CD4-positive, CD25-positive, alpha-beta regulatory T cell (primary cell): ENCODE measurements at regions not wholly inside any gene's neighbourhood (a gene's known extent, or its start where the extent isn't known, plus 50 kb on each side); places are given as distances from the start of the nearest gene placed in this dataset.

Experiments used
- ATAC-seq, 2 donors: fragments of 150-1000 bp; cut with Tn5 transposase; one replicate each; pipeline ENCODE4 v1.10.0; 2021; ENCODE audit warnings: low read depth in 2 of 2, moderate number of reproducible peaks in 2 of 2, moderate library complexity in 1 of 2
- DNase-seq, 3 donors: peaks; one replicate each; pipeline versions ENCODE4 v3.0.0 to v3.0.0-alpha.2; 2012 to 2022; ENCODE audit warnings: mixed read lengths in 1 of 3
- H3K27ac ChIP-seq: one replicate; pipeline ENCODE4 v1.7.0; 2013; ENCODE audit warnings: mild to moderate bottlenecking, low read length; ENCODE audit not compliant: insufficient read depth, poor library complexity, severe bottlenecking
- H3K27me3 ChIP-seq: one replicate; pipeline ENCODE4 v1.7.0; 2013; ENCODE audit warnings: low read length; ENCODE audit not compliant: control insufficient read depth, insufficient read depth
- H3K36me3 ChIP-seq: one replicate; pipeline ENCODE4 v1.7.0; 2013; ENCODE audit warnings: mild to moderate bottlenecking, low read length, moderate library complexity; ENCODE audit not compliant: control insufficient read depth, insufficient read depth
- H3K4me1 ChIP-seq: 2 replicates; pipeline ENCODE4 v1.7.0; 2013; ENCODE audit warnings: mild to moderate bottlenecking, low read length; ENCODE audit not compliant: insufficient read depth, control insufficient read depth, poor library complexity, severe bottlenecking
- H3K4me3 ChIP-seq: one replicate; pipeline ENCODE4 v1.7.0; 2013; ENCODE audit warnings: low read depth, mild to moderate bottlenecking, low read length, moderate library complexity
- H3K9me3 ChIP-seq, 2 experiments: 1 replicate in 1 of 2; 2 replicates in 1 of 2; pipeline ENCODE4 v1.7.0; 2013; ENCODE audit warnings: low read length in 2 of 2, mild to moderate bottlenecking in 1 of 2, moderate library complexity in 1 of 2; ENCODE audit not compliant: control insufficient read depth in 2 of 2
- H3K27ac Mint-ChIP-seq, 3 donors: one replicate each; pipeline ENCODE4 v1.8.0; 2020 to 2022; ENCODE audit warnings: mild to moderate bottlenecking in 3 of 3, mixed read lengths in 3 of 3, moderate library complexity in 2 of 3
- H3K27me3 Mint-ChIP-seq: one replicate; pipeline ENCODE4 v1.8.0; 2022; ENCODE audit warnings: mild to moderate bottlenecking, mixed read lengths
- H3K36me3 Mint-ChIP-seq: one replicate; pipeline ENCODE4 v1.8.0; 2020; ENCODE audit warnings: mixed read lengths
- H3K4me1 Mint-ChIP-seq, 4 donors: one replicate each; pipeline ENCODE4 v1.8.0; 2020 to 2022; ENCODE audit warnings: mixed read lengths in 4 of 4, mild to moderate bottlenecking in 1 of 4
- H3K4me3 Mint-ChIP-seq, 4 donors: one replicate each; pipeline ENCODE4 v1.8.0; 2020 to 2022; ENCODE audit warnings: mild to moderate bottlenecking in 4 of 4, mixed read lengths in 4 of 4, moderate library complexity in 3 of 4
- H3K9me3 Mint-ChIP-seq, 7 donors: one replicate each; pipeline ENCODE4 v1.8.0; 2020 to 2022; ENCODE audit warnings: mixed read lengths in 7 of 7, mild to moderate bottlenecking in 3 of 7, moderate library complexity in 2 of 7

GRCh38 chr2:123080331-123080730 is 944.8 kb upstream of the CNTNAP5 start:
- Mint-ChIP-seq H3K4me3 (no peak overlapping the region), H3K27ac (no peak overlapping the region)
- no peaks in the 10 kb centered on the region for H3K4me1 ChIP-seq

GRCh38 chr2:123085484-123085883 is 939.6 kb upstream of the CNTNAP5 start:
- H3K4me3 ChIP-seq = no peak overlapping the region
- ATAC-seq (no peak), DNase-seq (no peak)
- H3K9me3 Mint-ChIP-seq = peaks cover 0 to 11% (median 4%) of the 10 kb centered on the region in 7 donors
- H3K36me3 ChIP-seq = no peaks in the 10 kb centered on the region
- no peaks in the 10 kb centered on the region for H3K9me3 ChIP-seq
- H3K4me1 Mint-ChIP-seq = no peaks in the 10 kb centered on the region
- H3K27me3 Mint-ChIP-seq = no peaks in the 10 kb centered on the region
- no peaks in the 10 kb centered on the region for H3K4me1 ChIP-seq
- no peak overlapping the region for H3K27ac Mint-ChIP-seq
- H3K27me3 ChIP-seq = no peaks in the 10 kb centered on the region
- no peak overlapping the region for H3K27ac ChIP-seq
- H3K36me3 Mint-ChIP-seq = no peaks in the 10 kb centered on the region
- H3K4me3 Mint-ChIP-seq = no peak overlapping the region

More at GRCh38 chr2:123080331-123080730, 944.8 kb upstream of the CNTNAP5 start:
- no peak for DNase-seq
- no peak overlapping the region for H3K27ac ChIP-seq
- no peaks in the 10 kb centered on the region for H3K36me3 Mint-ChIP-seq
- H3K4me3 ChIP-seq = no peak overlapping the region
- H3K4me1 Mint-ChIP-seq = no peaks in the 10 kb centered on the region
- no peaks in the 10 kb centered on the region for H3K27me3 ChIP-seq
- no peaks in the 10 kb centered on the region for H3K9me3 ChIP-seq
- H3K9me3 Mint-ChIP-seq = peaks cover 0 to 22% (median 5%) of the 10 kb centered on the region in 7 donors
- no peaks in the 10 kb centered on the region for H3K36me3 ChIP-seq
- ATAC-seq = no peak
- no peaks in the 10 kb centered on the region for H3K27me3 Mint-ChIP-seq

GRCh38 chr2:123086613-123087385 is 938.3 kb upstream of the CNTNAP5 start:
- Mint-ChIP-seq H3K4me1 (no peaks in the 10 kb centered on the region), H3K36me3 (no peaks in the 10 kb centered on the region)

GRCh38 chr2:123091471-123091870 is 933.6 kb upstream of the CNTNAP5 start:
- ATAC-seq = no peak

More at GRCh38 chr2:123086613-123087385, 938.3 kb upstream of the CNTNAP5 start:
- H3K27ac Mint-ChIP-seq = no peak overlapping the region
- Histone ChIP-seq H3K4me3 (no peak overlapping the region), H3K9me3 (no peaks in the 10 kb centered on the region), H3K27ac (no peak overlapping the region), H3K36me3 (no peaks in the 10 kb centered on the region), H3K27me3 (no peaks in the 10 kb centered on the region), H3K4me1 (no peaks in the 10 kb centered on the region)
- no peak for DNase-seq
- peaks cover 0 to 10% (median 6%) of the 10 kb centered on the region in 7 donors for H3K9me3 Mint-ChIP-seq
- H3K4me3 Mint-ChIP-seq = no peak overlapping the region
- no peak for ATAC-seq
- H3K27me3 Mint-ChIP-seq = no peaks in the 10 kb centered on the region

GRCh38 chr2:123093199-123093598 is 931.9 kb upstream of the CNTNAP5 start:
- H3K4me1 Mint-ChIP-seq = no peaks in the 10 kb centered on the region
- no peak for DNase-seq
- Histone ChIP-seq H3K4me3 (no peak overlapping the region), H3K9me3 (peaks cover 4 to 9% of the 10 kb centered on the region in 2 experiments), H3K27ac (no peak overlapping the region), H3K36me3 (no peaks in the 10 kb centered on the region), H3K4me1 (no peaks in the 10 kb centered on the region), H3K27me3 (no peaks in the 10 kb centered on the region)
- no peaks in the 10 kb centered on the region for H3K36me3 Mint-ChIP-seq
- H3K27ac Mint-ChIP-seq = no peak overlapping the region
- H3K27me3 Mint-ChIP-seq = no peaks in the 10 kb centered on the region
- no peak for ATAC-seq
- no peak overlapping the region for H3K4me3 Mint-ChIP-seq
- H3K9me3 Mint-ChIP-seq = peaks cover 0 to 8% (median 4%) of the 10 kb centered on the region in 7 donors

More at GRCh38 chr2:123091471-123091870, 933.6 kb upstream of the CNTNAP5 start:
- Mint-ChIP-seq H3K4me3 (no peak overlapping the region), H3K27me3 (no peaks in the 10 kb centered on the region), H3K4me1 (no peaks in the 10 kb centered on the region), H3K27ac (no peak overlapping the region), H3K9me3 (peaks cover 0 to 7% (median 5%) of the 10 kb centered on the region in 7 donors), H3K36me3 (no peaks in the 10 kb centered on the region)
- H3K4me1 ChIP-seq = no peaks in the 10 kb centered on the region
- no peak overlapping the region for H3K4me3 ChIP-seq
- DNase-seq = no peak
- no peak overlapping the region for H3K27ac ChIP-seq
- peaks cover 2 to 9% of the 10 kb centered on the region in 2 experiments for H3K9me3 ChIP-seq
- H3K36me3 ChIP-seq = no peaks in the 10 kb centered on the region
- no peaks in the 10 kb centered on the region for H3K27me3 ChIP-seq

- H3K36me3 Mint-ChIP-seq = no peaks in the 10 kb centered on the region
- no peak overlapping the region for H3K4me3 Mint-ChIP-seq
- H3K4me1 Mint-ChIP-seq = no peaks in the 10 kb centered on the region
- no peaks in the 10 kb centered on the region for H3K36me3 ChIP-seq
- peaks cover 8 to 9% of the 10 kb centered on the region in 2 experiments for H3K9me3 ChIP-seq
- H3K27ac Mint-ChIP-seq = no peak overlapping the region
- H3K4me1 ChIP-seq = no peaks in the 10 kb centered on the region
- peaks cover 0 to 11% (median 4%) of the 10 kb centered on the region in 7 donors for H3K9me3 Mint-ChIP-seq
- H3K27me3 ChIP-seq = no peaks in the 10 kb centered on the region
- ATAC-seq = no peak
- no peaks in the 10 kb centered on the region for H3K27me3 Mint-ChIP-seq
- H3K4me3 ChIP-seq = no peak overlapping the region
- DNase-seq = no peak
- no peak overlapping the region for H3K27ac ChIP-seq
These were observed 929.8 kb upstream of the CNTNAP5 start for GRCh38 chr2:123095219-123095835.

GRCh38 chr2:123098619-123099018 is 926.5 kb upstream of the CNTNAP5 start:
- no peaks in the 10 kb centered on the region for H3K4me1 Mint-ChIP-seq
- H3K9me3 ChIP-seq = peaks cover 8 to 9% of the 10 kb centered on the region in 2 experiments
- H3K27me3 ChIP-seq = no peaks in the 10 kb centered on the region
- no peak overlapping the region for H3K4me3 ChIP-seq
- H3K36me3 Mint-ChIP-seq = no peaks in the 10 kb centered on the region
- H3K27me3 Mint-ChIP-seq = no peaks in the 10 kb centered on the region
- no peak for DNase-seq
- H3K27ac Mint-ChIP-seq = no peak overlapping the region
- H3K4me1 ChIP-seq = no peaks in the 10 kb centered on the region
- H3K9me3 Mint-ChIP-seq = peaks cover 0 to 13% (median 0%) of the 10 kb centered on the region in 7 donors
- no peak overlapping the region for H3K4me3 Mint-ChIP-seq
- no peak overlapping the region for H3K27ac ChIP-seq
- H3K36me3 ChIP-seq = no peaks in the 10 kb centered on the region
- no peak for ATAC-seq
